ENCODE measurements at regions not wholly inside any gene's neighbourhood (a gene's known extent, or its start where the extent isn't known, plus 50 kb on each side); places are given as distances from the start of the nearest gene placed in this dataset.

- no peak for DNase-seq (ENCODE audit: low read depth)
Measured at GRCh38 chr6:39995633-39996032, 61.4 kb upstream of the MOCS1 start.

- DNase-seq (ENCODE audit: low read depth) = no peak
Measured at GRCh38 chr6:39992861-39993622, 58.8 kb upstream of the MOCS1 start.
